BJ (cell line): ENCODE measurements at regions not wholly inside any gene's neighbourhood (a gene's known extent, or its start where the extent isn't known, plus 50 kb on each side); places are given as distances from the start of the nearest gene placed in this dataset.
A peak's percentile ranks its signal among the peaks of the same experiment; 100 is the strongest.

ENCODE experiments used
- CTCF ChIA-PET: fragments of 350-600 bp; formaldehyde crosslinking; extraction: SDS; loops from one replicate; lab custom pipeline; 2021; ENCODE audit warnings: antibody characterized with exemption, inconsistent platforms; lab: Yijun Ruan, JAX
- POLR2A ChIA-PET: fragments of 300-600 bp; sonication (Branson Sonifier 250); formaldehyde crosslinking; extraction: SDS; loops from one replicate; lab custom pipeline; 2021; ENCODE audit warnings: antibody characterized with exemption; lab: Charles Lee
- DNase-seq: peaks from one replicate; pipeline ENCODE4 v3.0.0-alpha.2; 2011; ENCODE audit warnings: low read depth
- H3K27me3 ChIP-seq: 2 replicates; pipeline ENCODE4 v1.6.0; 2011; ENCODE audit warnings: low read length; ENCODE audit not compliant: control insufficient read depth, insufficient read depth
- H3K36me3 ChIP-seq: 2 replicates; pipeline ENCODE4 v1.5.1; 2011; ENCODE audit warnings: low read length; ENCODE audit not compliant: control insufficient read depth, insufficient read depth
- H3K4me3 ChIP-seq: 2 replicates; pipeline ENCODE4 v1.5.1; 2011; ENCODE audit warnings: low read depth, mild to moderate bottlenecking, control low read depth, low read length
- TF ChIP-seq, protein P1 (sequence below): IDR thresholded peaks from 2 replicates; pipeline ENCODE4 v1.5.1; 2011; ENCODE audit warnings: low read depth, mild to moderate bottlenecking, control low read depth, inconsistent platforms, low read length, moderate library complexity; ENCODE audit not compliant: insufficient read depth

DNA sequence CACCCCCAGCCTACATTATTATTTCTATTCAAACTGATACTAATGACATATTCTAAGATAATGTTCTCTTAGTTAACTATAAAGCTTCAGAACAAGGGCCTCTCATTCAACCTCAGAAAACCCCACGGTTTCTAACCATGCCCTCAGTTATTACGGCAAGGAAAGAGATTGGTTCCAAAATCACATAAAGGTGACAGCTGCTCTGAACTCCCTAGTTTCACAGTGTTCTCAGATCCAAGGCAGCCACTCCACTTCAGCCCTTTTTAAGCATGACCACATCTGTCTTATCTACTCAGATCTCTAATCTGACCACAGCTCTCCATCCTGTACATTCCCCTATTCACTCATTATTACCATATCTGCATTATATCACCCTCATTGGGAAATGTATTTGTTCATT lies 98.8 kb upstream of the CEP85L start:
- POLR2A ChIA-PET: no interaction called here

DNA sequence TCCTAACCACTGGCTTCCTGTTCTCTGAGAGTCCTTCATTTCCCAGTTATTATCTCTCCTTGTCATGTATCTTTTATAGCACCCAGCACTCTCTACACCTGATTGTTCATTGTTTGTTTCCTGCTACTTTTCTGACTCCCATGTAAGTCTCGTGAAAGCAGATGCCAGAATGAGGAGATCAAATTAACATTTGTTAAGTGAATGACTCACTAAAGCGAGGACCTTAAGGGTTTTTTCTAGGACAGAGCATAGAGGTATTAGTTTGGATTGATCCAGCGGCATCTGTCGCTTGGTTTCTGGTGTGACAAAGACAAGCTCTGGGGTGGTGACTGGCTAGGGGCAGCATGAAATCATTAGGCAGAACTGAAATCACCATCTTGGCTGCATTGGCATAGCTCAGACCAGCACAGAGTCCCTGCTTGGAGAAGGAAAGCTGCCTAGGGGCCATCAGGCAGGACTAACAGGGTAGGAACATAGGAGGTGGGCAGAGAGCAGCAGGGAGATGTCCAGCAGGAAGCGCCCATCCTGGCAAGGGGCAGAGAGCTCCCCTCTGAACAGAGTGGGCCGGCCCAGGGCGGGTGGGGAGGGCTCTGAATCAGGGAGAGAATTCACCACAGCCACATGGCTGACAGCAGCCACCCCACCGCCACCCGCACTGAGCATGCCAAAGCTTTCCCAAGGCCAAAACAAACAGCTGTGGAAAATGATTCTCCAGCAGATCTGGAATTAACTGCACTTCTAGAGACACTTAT lies 97.1 kb upstream of the CEP85L start:
- H3K4me3 ChIP-seq: peak overlapping the region; percentile 3
- CTCF ChIA-PET: interaction anchor here (0.6 to 1.3 kb wide), 3 partner anchors 10 to 119 kb away, joined by 3 to 5 read pairs (median 3); no protein-coding TSS in a partner anchor
- TF ChIP-seq, protein P1, sequence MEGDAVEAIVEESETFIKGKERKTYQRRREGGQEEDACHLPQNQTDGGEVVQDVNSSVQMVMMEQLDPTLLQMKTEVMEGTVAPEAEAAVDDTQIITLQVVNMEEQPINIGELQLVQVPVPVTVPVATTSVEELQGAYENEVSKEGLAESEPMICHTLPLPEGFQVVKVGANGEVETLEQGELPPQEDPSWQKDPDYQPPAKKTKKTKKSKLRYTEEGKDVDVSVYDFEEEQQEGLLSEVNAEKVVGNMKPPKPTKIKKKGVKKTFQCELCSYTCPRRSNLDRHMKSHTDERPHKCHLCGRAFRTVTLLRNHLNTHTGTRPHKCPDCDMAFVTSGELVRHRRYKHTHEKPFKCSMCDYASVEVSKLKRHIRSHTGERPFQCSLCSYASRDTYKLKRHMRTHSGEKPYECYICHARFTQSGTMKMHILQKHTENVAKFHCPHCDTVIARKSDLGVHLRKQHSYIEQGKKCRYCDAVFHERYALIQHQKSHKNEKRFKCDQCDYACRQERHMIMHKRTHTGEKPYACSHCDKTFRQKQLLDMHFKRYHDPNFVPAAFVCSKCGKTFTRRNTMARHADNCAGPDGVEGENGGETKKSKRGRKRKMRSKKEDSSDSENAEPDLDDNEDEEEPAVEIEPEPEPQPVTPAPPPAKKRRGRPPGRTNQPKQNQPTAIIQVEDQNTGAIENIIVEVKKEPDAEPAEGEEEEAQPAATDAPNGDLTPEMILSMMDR: no peak
- H3K27me3 ChIP-seq: no peaks in the 10 kb centered on the region
- DNase-seq: no peak
- POLR2A ChIA-PET: no interaction called here
- H3K36me3 ChIP-seq: no peaks in the 10 kb centered on the region

More for the DNA sequence above, 98.8 kb upstream of the CEP85L start:
- Histone ChIP-seq H3K36me3 (no peaks in the 10 kb centered on the region), H3K4me3 (no peak overlapping the region), H3K27me3 (no peaks in the 10 kb centered on the region)
- no peak for DNase-seq
- CTCF ChIA-PET: no interaction called here
- TF ChIP-seq, protein P1: no peak

DNA sequence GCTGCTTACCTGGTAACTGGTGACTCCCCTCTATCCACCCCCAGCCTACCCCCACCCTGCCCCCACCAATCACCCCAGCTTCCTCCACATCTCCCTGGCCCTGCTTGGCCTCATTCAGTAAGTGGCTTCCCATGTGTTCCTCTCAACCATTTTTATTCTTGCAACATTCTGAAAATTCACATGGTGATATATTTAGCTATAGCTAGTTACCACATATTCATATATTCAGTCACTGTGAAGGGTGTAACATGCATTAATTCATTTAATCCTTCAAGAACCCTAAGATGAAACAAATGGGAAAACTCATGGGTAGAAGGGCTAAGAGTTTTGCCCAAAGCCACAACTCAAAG lies 95.4 kb upstream of the CEP85L start:
- no peak overlapping the region for H3K4me3 ChIP-seq
- no peak for DNase-seq
- no peaks in the 10 kb centered on the region for H3K27me3 ChIP-seq
- POLR2A ChIA-PET: no interaction called here
- H3K36me3 ChIP-seq: no peaks in the 10 kb centered on the region
- CTCF ChIA-PET: interaction anchor here (0.7 to 1.6 kb wide), 3 partner anchors 8 to 462 kb away, joined by 3 to 4 read pairs (median 3); no protein-coding TSS in a partner anchor
- TF ChIP-seq, protein P1: no peak

DNA sequence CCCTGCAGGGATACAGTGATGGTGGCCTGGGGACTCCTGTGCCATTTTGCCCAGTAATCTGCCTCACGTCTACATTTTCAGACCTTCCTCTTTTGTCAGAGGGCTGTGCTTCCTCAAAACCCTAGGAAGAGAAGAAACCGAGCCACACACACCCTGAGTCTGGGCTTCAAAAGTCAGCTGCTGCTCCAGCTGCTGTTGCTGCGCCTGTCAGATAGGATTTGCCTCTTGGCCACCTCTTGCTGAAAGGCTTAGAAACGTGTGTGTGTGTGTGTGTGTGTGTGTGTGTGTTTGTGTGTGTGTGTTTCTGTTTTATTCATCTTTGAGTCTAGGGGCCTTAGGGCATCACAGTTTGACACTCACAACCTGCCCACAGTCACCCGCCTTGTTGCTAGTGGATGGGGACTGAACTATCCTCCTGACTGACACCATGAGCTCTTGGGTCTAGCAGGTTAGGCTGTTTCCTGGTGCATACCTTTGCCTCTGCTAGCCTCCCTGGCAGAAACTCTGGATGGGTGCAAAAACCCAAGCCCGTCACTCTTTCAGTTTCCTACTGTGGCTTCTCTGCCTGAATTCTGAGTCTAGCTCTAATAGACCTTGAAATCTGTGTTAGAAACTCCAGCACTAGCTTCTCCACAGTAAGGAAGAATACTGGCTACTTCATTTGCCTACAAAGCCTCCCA lies 94.9 kb upstream of the CEP85L start:
- CTCF ChIA-PET: interaction anchor here (0.7 to 1.6 kb wide), 4 partner anchors 9 to 461 kb away, joined by 3 to 4 read pairs (median 3); no protein-coding TSS in a partner anchor
- no peak for DNase-seq
- Histone ChIP-seq H3K36me3 (no peaks in the 10 kb centered on the region), H3K27me3 (no peaks in the 10 kb centered on the region), H3K4me3 (no peak overlapping the region)
- TF ChIP-seq, protein P1: no peak
- POLR2A ChIA-PET: no interaction called here

DNA sequence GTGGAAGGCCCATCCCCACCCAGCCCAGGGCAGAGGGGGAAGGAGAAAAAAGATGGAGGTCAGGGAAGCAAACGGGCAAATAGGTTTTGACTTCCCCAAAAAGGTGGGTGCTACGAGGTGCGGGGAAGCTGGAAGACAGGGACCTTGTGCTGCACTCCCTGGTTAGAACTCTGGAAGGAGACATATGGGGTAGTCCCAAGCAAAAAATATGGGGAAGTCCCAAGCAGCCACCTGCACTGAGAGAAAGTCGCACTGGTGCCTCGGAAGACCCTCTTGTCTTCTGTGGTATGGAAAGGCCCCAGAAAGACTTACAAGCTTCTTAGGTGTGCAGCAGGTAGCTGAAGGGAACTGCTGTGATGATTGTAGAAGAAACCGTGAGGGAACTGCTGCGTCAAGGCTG lies 93.8 kb upstream of the CEP85L start:
- TF ChIP-seq, protein P1: no peak
- ChIA-PET CTCF (interaction anchor here (1.1 to 1.6 kb wide), 3 partner anchors 11 to 460 kb away, joined by 3 read pairs; no protein-coding TSS in a partner anchor), POLR2A (no interaction called here)
- Histone ChIP-seq H3K27me3 (no peaks in the 10 kb centered on the region), H3K36me3 (no peaks in the 10 kb centered on the region), H3K4me3 (no peak overlapping the region)
- DNase-seq: no peak
